HPDE6-E6E7 (cell line): ENCODE measurements at regions not wholly inside any gene's neighbourhood (a gene's known extent, or its start where the extent isn't known, plus 50 kb on each side); places are given as distances from the start of the nearest gene placed in this dataset.
A peak's percentile ranks its signal among the peaks of the same experiment; 100 is the strongest.
"Not testable (repeated sequence)": the region's sequence is repeated elsewhere in the genome, so short reads cannot be mapped to it uniquely, and the experiment has no call there.

Experiments
- DNase-seq: peaks from one replicate; pipeline ENCODE4 v3.0.0; 2011; ENCODE audit warnings: missing footprints; ENCODE audit errors: extremely low spot score

DNA sequence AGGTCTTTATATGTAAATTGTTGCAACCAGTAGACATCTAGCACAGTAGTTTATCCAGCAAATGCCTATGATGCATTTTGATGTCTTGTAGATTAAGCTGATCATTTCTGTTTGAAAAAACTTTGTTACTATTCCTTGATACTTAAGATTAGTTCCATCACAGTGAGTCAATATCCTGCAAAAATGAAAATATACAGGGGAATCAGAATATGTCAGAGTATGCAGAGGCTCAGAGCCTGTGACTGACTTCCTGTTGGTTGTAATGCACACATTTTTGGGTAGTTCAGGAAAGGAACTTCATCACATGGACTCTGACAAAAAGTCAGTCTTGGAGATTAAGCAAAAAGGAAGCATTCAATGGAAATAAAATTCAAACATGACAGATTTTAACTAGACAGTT lies 815.5 kb downstream of the FAT4 start:
- no peak for DNase-seq

DNA sequence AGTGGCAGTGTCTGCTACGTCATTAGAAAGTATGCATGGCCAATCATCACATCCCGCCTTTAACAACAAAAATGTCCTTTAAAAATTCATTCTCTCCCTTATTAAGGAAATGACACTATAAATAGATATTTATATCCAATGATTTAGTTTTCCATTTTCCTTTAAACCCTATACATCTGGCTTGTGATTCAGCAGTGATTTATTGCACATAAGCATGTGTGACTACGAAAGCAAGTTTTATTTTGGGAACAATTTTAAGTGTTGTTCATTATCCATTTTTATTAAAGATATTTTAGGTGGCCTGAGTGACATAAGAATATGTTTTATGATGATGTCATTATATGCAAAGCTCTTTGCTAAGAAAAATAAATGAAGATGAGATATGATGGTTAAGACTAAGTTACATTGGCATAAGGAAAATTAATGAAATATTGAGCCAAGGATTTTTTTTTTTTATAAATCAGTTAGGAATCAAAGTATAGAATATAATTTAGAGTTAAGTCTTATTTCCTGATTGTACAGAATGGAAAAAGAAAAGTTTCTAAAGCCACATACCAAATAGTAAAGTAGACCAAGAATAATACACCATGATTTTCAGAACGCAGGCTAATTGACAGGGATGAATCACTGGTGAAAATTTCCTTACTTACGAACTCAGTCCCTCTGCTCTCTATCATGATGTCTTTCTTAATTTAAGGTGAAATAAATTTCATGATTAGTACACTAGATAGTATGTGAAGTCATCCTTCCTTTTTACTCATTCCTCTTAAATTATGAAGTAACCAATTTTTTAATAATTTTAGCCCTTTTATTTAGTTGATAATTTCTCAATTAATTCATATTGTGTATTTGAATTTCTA lies 822.4 kb downstream of the FAT4 start:
- no peak for DNase-seq

DNA sequence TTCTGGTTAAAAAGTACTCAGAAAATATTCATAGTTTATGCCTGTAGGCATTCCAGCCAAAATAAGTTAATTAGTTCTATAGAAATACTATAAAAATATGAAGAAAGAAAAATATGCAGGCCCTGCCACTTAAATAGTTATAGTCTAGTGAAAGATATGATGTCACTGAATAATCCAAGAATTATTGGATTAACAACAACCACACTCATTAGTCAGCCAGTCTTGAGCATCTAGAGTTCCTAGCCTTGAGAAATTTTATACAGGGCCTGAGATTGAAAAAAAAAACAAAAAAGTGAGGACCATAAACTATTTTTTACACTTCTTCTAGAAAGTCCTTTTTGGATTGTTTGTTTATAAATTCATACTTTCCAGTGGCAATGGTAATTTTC lies 823.0 kb downstream of the FAT4 start:
- no peak for DNase-seq

DNA sequence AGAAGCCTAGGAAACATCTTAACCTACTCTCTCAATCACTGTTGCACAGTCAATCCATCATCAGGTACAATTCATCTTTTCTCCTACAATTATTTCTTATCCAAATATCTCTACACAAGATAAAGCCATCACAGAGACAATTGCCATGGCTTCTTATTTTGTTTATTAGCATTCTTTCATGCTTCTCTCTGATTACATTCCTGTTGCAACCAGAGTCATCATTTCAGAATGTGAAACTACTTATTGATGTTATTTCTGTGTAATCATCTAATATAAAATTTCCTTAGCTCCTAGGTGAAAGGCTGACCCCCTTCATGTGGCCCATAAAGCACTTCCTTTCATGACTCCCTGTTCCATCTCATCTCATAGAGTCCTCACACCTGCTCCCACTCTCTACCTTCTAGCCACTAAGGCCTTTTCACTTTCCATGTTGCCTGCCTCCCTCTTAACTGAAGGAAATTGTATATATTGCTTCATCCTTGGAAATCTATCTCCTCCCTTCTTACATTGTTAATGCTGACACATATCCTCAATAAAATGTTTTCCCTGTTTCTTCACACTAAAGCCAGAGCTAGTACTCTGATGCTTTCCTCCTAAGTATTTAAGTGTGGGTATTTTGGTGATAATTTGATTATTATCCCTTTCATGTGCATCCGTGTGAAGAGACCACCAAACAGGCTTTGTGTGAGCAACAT lies 829.9 kb downstream of the FAT4 start:
- no peak for DNase-seq

DNA sequence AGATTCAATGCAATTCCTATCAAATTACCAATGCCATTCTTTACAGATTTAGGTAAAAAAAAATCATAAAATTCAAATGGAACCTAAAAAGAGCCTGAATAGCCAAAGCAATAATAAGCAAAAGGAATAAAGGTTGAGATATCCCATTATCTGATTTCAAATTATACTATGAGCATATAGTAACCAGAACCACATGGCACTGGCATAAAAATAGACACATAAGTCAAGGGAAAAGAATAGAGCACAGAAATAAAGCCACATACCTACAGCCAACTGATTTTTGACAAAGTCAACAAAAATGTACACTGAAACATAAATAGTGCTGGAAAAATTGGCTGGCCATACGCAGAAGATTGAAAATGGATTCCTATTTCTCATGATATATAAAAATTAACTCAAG lies 853.7 kb downstream of the FAT4 start:
- no peak for DNase-seq

DNA sequence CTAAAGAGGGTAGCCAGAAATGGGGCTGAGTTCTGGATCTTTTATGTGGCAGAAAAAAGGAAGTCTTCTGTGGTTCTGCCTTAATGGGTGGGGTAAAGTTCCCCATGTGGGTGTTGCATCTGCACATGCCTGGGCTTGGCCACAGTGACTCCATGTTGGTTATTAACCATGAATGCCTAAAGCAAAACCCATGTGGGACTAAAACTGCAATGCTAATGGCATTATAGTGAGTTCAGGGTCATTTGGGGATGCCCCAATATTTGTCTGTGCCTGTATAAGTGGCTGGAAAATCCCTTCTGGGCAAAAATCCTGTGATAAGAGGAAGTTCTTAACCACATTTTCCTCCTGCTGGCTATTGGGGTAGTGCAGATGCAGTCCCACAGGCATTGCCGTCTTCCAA lies 857.4 kb downstream of the FAT4 start:
- no peak for DNase-seq

DNA sequence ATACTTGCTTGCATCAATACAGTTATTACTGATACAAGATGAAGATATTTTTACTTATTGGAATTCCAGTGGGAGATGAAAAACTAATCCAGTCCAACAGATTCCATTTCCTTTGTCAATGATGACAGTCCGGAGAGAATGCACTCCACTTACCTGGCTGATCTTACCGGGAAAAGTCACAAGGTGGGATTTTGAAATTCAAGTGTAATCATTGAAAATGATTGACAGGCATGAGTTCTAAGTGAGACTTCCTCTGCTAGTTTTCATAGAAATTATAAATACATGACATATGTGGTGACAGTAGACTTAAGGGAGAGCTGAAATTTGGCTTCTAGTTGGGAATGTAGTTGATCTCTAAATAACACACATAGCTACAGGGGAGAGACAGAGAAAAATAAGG lies 859.9 kb downstream of the FAT4 start:
- no peak for DNase-seq

DNA sequence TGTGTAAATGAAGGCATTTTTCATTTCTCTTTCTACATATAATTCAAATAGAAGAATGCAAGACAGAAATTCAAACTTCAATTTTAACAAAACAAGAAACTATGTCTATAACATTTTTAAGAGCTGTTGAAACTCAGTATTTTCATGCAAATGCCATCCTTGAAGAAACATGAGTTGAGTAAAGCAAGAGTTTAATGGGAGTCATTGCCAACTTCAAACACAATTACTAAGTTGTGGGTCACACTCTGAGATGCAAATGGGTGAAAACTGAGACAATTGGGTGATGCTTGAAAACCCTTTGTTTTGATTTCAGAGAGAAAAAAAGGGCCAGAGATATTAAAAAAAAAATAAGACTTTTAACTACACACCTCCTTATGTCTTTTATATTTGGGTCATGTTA lies 865.9 kb downstream of the FAT4 start:
- DNase-seq, result no peak

DNA sequence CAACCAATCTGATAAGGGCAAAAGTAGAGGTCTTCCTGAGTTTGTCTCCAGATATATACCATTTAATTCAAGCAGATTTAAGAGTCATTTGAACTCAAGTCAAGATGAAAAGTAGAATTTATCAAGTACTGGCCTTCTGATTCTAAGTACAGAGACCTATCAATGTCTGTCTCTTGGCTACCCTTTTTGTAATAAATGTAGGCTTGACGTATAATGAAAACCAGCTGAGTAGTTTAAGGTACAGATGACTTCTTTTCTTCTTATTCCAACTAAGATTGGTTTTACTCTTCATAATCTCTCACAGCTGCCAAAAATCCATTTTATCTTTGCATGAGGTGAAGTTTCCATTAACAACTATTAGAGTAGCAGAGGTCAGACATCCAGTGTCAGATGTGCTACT lies 867.6 kb downstream of the FAT4 start:
- DNase-seq, result no peak

DNA sequence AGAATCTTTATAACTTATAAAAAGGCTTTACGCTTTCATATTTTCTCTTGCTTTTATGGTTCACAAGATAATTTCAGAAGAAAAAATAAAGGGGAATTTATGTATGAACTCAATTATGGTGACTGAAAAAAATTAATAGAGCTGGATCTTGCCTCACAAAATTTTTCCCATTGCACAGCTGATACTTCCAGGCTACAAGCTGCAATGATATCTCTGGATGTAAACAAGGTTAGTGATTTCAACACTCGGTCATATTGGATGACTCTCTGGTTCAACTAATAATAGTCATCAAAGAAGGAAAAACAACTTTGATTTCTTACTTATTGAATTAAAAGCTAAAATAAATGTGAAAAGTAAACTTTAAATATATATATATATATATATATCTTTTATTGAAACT lies 868.0 kb downstream of the FAT4 start:
- DNase-seq, result no peak

DNA sequence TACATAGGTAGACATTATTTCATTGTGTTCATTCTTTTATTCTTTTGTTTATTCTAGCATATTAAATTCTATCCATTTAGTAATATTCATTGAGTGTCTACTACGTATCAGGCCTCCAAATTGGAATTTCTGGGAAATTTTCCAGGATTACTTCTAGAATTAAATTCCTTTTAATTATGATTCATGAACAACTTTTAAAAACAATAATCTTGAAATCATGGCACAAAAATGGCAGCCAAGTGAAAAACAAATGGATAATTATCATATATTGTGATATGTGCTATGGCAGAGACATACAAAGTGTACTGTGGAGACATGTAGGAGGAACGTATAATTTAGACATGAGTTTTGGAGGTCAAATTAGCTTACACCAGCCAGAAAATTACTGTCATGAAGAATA lies 868.5 kb downstream of the FAT4 start:
- DNase-seq, result no peak

DNA sequence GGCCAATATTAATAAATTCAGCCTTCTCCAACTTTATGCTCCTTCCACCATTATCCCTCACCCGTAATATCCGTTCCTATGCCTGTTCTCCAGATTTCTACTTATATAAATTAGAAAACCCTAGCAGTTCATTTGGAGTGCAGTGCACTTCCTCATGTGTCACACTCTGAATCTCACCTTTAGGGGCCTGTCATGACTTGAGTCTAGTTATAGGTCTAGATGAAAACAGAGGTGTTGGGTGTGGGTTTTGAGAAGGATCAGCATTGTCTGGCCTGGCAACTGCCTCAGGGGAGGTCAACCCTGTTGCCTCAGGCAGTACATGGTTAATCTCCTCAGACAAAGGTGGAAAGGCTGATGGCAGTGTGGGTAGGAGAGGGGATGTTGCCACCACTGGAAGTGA lies 876.8 kb downstream of the FAT4 start:
- no peak for DNase-seq

DNA sequence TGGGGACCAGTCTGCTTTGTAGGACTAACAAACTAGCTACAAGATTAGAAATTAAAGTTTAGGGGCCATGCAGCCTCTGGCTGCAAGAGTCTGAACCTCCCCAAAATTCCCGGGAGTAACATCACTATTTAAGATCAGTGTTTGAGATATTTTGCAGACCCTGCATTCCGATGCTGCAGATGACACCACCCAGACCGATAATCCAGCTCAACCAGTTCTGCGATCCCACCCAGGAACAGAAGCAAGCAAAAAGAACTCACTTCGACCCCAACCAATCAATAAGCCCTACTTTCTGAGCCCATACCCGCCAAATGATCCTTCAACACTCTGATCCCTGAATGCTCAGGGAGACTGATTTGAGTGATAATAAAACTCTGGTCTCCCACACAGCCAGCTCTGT lies 877.8 kb downstream of the FAT4 start:
- no peak for DNase-seq

DNA sequence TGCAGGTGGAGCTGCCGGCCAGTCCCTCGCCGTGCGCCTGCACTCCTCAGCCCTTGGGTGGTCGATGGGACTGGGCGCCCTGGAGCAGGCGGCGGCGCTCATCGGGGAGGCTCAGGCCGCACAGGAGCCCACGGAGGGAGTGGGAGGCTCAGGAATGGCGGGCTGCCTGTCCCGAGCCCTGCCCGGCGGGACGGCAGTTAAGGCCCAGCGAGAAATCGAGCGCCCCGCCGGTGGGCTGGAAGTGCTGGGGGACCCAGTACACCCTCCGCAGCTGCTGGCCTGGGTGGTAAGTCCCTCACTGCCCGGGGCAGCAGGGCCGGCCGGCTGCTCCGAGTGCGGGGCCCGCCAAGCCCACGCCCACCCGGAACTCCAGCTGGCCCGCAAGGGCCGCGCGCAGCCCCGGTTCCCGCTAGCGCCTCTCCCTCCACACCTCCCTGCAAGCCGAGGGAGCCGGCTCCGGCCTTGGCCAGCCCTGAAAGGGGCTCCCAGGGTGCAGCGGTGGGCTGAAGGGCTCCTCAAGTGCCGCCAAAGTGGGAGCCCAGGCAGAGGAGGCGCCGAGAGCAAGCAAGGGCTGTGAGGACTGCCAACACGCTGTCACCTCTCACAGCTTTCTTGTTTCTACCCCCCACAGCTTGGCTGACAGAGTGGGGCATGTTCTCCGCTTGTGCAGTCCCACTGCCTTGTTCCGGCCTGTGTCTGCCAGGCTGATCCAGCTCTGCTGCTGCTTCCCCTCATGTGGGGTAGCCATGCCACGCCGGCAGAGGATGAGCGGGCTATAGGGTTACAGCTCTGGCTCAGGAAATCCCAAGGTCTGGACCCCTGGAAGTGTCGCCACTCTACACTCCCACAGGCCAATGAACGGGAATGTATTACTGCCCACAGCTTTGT lies 886.7 kb downstream of the FAT4 start:
- DNase-seq, result not testable (repeated sequence)

DNA sequence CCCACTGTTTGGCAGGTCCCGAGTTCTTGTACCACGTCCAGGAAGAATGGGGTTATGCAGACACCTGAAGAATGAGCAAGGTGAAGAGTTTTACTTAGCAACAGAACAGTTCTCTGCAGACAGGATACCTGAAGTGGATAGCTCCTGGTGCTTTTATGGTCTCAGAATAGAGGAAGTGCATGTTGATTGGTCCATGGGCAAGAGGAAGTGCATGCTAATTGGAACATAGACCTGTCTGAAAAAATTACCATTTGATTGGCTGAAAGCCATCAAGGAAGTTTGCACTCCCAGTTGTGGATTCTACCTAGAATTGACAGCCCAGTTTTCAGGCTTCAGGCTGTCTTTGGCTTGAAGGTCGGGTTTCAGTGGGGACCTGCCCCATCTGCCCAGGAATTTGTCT lies 887.5 kb downstream of the FAT4 start:
- DNase-seq, result no peak

DNA sequence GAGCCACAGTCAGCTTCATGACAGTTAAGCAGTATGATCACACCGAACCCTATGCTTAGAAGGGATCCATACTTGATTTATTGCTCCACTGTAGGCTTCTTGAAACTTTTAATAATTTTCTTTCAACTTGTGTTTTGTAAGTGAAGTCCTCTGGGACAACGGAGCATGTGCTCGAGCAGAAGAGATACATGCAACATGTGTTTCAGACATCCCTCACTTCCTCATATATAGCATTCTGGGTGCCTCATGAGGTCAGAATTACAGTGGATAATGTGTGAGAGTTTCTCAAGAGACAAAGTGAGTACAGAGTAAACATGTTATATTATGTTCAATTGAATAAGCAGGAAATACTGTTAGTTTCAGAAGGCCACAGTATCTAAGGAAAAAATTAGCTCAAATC lies 893.2 kb downstream of the FAT4 start:
- no peak for DNase-seq

DNA sequence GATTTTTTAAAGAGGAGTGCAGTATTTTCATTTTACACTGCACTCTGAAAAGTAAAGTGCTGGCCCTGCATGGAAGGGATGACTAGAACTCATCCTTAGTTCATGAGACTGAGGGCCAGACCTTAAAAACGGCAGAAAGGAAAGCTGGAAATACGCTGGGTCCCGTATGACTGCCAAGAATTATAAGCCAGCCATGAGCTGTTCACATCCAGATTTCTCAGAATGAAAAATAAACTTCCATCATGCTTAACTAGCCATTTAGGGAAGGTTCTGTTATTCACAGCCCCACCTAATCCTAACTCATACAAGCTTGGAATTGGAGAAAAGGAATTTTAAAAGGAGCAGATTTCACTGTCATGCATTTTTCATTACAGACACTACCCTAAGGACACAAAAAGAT lies 894.4 kb downstream of the FAT4 start:
- DNase-seq, result no peak

DNA sequence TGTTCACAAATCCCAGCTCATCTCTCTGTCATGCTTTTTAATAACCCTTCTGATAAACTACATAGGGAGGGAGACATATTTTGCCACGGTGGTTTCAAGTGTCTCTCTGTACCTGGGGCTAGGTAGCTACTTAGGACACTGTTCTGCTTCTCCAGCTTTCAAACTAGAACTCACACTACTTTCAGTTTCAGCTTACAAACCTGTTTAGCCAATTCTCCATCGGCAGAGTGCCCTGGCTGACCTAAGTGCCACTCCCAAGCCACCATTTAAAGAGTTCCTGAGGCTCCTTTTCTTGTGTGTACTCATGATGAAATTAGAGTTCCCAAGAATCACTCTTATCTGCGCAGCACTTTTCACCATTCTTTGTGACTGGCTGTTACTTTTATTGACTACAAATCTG lies 899.2 kb downstream of the FAT4 start:
- DNase-seq, result peak; percentile 34

DNA sequence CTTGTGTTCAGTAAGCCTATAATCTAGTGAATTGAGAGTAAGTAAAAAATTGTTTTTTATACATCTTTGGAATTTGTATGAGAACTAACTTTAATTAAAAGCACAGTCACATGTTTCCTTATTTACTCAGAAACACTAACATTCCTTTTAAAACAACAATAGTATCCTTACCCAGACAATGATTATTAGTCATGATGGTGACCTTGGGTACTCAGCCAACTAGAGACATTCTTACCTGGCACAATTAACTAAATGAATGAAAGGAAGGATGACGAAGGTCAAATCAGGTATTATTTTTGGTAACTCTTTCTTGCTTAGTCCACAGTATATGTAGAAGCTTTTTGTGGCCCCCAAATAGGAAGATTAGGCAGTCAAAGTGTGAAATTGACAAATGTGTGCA lies 901.0 kb downstream of the FAT4 start:
- DNase-seq, result no peak

DNA sequence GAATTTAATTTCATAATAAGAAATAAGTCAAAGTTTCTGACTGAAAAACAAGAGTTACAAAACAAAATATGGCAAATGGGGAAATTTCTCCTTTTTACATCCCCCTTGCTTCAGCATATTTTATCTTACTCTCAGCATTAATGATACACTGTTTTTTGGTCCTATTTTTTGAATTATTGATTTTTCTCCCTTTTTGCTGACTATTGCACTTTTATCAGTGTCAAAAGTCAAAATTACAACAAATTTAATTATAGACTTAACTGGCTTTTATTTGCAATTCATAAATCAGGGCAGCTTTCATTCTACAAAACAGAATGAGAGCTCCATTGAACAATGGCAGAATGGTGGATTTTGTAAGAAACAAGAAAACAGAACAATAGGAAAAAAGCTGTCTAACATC lies 901.9 kb downstream of the FAT4 start:
- no peak for DNase-seq

DNA sequence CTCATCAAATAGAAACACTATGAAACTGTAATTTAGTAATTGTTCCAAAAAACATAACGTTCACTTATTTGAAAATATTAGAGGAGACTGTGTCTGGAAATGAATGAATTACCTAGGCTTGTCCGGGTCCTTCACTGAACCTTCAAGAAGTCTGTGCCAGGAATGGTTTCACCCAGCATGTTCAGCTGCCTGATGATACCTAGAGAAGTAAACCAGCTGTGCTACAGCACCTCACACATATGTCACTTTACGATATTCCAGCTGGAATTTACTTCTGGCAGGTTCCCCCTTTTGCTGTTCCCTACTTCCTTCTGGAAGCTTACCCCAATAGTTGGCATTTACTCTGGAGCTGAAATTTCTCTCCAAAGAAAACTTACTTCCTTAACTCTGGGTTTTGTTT lies 906.5 kb downstream of the FAT4 start:
- DNase-seq, result no peak

DNA sequence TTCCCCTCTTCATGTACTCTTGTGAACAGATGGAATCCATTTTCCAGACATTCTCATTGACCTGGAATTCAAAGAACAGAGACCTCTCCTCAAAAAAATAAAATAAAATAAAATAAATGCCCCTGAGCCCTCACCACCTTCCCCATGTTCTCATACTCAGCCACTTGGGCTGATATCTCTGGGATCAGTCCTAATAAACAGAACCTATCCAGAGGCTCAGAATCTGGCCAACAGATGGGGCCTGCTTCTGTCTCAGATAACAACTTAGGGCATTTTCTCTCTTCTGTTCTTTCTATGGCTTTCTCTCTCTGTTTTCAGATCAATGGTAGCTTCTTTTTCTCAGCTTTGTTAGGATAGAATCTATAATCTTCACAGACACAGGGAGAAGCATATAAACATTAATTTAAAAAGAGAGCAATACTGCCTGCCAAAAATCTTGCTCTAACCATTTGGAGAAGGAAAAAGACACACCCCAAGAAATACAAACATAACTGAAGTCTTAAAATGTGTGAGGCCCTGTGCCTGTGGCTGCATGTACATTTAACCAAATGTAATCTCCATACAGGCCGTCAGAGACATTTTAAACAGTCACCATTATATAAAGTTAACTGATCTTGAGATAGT lies 907.1 kb downstream of the FAT4 start:
- DNase-seq, result no peak
